ENCODE measurements at regions not wholly inside any gene's neighbourhood (a gene's known extent, or its start where the extent isn't known, plus 50 kb on each side); places are given as distances from the start of the nearest gene placed in this dataset.
"Not testable (repeated sequence)": the region's sequence is repeated elsewhere in the genome, so short reads cannot be mapped to it uniquely, and the experiment has no call there.

DNA sequence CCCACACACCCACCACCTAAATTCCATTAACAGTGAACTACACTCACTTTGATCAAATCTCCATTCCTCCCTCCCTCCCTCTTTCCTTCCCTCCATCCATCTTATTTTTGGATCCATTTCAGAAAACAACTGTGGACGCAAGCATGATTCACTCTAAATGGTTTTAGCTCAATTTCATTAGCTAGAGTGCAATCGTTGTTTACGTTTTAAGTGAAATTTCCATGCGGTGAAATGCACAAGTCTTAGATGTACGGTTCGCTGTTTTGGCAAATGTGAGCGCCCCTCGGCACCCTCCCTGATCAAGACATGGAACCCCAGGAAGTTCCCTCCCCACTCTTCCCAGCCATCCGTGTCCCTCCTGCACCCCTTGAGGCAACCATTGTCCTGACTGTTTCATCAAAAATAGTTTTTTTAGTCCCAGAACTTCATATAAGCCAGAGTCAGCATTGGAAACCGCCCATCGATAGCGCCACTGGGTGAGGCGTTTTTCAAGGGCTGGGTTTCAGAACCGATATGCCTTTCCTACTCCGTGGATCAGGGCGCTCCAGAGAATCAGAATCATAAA, 215.1 kb downstream of the BANP start:
- DNase-seq (ENCODE audit: low spot score): not testable (repeated sequence)
- ATAC-seq (ENCODE audit: low FRiP score): peak; percentile 48

DNA sequence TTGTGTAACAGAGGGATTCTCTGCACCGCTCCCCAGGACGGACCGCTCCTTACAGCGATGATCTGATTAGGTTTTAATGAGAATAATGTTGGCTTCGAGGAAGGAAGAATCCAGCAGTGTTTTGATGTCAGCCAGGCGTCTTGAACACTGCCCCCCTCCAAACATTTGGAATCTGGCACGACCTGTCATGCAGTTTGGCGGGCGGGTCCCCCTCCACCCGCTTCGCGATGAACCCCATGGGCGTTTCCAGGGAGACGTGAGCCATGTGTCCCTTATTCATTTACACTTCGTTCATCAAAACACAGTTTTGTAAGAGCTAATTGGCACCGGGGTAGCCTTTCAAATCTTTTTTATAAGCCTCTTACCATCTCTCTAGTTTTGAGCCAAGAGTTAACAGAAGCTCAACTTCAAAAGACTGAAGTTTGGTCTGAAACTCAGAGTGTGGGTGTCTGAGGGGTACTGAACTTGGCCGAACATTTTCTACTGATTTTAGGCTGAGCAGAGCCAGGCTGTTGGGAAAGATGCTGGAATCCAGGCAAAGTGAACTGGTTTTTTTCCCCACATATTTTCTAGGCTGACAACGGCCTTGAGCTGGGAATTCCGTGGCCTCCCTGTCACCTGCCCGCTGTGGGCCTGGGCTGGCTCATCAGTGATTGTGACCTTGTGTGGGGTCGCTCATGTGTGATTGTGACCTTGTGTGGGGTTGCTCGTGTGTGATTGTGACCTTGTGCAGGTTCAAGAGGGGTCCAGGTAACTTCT, 214.8 kb upstream of the ZNF469 start:
- peak; percentile 44 for ATAC-seq (ENCODE audit: low FRiP score)
- DNase-seq (ENCODE audit: low spot score): not testable (repeated sequence)

DNA sequence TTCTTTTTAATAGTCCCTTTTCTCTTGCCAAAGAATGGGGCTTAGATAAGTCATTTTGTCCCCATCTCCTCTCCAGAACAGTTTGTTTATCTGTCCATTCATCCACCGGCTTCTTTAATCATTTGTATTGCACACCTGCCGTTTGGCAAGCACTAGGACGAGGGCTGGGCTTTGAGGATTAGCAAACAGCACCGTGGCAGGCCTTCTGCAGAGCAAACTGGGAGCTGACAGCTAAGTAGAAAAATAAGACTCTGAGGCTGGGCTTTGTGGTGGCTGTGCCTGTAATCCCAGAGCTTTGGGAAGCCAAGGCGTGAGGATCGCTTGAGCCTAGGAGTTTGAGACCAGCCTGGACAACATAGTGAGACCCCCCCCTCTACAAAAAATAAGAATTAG, 214.2 kb upstream of the ZNF469 start:
- not testable (repeated sequence) for DNase-seq (ENCODE audit: low spot score); ATAC-seq (ENCODE audit: low FRiP score)

DNA sequence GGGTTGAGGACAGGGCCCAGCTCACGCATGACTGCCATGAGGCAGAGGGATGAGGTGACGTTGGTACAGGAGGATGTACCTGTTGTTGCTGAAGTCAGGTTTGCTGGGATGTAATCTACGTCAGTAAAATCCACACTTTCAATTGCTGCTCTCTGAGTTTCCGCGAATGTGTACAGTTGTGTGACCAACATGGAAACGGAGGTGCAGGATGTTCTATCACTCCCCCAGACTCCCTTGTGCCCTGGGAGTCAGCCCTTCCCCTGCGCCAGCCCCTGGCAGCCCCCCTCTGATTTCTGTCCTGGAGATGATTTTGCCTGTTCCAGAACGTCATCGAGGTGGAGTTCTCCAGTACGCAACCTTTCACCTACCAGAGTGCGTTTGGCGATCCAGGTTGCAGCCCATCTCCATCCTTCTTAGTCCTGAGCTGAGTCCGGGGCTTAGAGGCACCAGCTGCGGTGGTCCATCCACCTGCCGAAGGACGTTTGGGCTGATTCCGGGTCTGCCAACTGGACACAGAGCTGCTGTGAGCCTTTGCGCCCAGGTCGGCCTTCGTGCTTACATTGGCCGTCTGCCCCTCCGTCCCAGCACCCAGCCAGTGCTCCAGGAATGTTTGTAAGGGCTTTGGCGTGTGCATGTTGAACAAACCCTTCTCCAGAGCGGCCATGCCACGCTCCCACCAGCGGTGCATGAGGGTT, 213.5 kb upstream of the ZNF469 start:
- DNase-seq (ENCODE audit: low spot score); ATAC-seq (ENCODE audit: low FRiP score): not testable (repeated sequence)

DNA sequence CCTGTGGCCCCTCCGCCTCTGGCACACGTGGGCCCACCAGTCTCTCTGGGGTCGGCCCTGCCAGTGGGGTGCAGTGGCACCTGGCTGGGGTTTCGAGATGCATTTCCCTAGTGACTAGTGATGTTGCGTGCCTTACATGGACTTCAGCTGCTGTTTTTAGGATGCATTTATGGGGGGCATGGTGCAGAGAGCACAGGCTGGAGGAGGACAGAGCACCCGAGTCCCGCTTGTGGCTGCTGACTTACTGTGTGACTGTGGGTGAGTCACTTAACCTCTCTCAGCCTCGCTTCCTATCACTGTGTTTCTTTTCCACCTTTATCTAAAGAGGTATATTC, 213.0 kb upstream of the ZNF469 start:
- not testable (repeated sequence) for ATAC-seq (ENCODE audit: low FRiP score); DNase-seq (ENCODE audit: low spot score)

DNA sequence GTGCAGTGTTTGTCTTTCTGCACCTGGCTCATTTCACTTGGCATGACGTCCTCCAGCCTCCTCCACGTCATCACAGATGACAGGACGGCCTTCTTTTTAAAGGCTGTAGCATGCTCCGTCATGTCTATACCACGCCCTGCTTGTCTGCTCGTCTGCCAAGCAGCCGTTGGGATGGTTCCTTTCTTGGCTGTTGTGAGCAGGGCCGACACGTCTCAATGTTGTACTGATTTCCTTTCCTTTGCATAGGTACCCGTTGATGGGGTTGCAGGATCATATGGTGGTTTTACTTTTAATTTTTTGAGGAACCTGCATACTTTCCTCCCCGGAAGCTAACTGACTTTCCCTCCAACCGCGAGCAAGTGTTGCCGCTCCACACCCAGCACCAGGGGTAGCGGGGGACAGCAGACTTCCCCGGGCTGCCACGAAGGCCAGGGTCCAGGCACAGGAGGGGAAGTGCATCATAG, 212.2 kb upstream of the ZNF469 start:
- ATAC-seq (ENCODE audit: low FRiP score): no peak
- DNase-seq (ENCODE audit: low spot score): no peak
- TF ChIP-seq, protein P1, sequence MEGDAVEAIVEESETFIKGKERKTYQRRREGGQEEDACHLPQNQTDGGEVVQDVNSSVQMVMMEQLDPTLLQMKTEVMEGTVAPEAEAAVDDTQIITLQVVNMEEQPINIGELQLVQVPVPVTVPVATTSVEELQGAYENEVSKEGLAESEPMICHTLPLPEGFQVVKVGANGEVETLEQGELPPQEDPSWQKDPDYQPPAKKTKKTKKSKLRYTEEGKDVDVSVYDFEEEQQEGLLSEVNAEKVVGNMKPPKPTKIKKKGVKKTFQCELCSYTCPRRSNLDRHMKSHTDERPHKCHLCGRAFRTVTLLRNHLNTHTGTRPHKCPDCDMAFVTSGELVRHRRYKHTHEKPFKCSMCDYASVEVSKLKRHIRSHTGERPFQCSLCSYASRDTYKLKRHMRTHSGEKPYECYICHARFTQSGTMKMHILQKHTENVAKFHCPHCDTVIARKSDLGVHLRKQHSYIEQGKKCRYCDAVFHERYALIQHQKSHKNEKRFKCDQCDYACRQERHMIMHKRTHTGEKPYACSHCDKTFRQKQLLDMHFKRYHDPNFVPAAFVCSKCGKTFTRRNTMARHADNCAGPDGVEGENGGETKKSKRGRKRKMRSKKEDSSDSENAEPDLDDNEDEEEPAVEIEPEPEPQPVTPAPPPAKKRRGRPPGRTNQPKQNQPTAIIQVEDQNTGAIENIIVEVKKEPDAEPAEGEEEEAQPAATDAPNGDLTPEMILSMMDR (IDR thresholded peaks at IDR 0.05): no peak

DNA sequence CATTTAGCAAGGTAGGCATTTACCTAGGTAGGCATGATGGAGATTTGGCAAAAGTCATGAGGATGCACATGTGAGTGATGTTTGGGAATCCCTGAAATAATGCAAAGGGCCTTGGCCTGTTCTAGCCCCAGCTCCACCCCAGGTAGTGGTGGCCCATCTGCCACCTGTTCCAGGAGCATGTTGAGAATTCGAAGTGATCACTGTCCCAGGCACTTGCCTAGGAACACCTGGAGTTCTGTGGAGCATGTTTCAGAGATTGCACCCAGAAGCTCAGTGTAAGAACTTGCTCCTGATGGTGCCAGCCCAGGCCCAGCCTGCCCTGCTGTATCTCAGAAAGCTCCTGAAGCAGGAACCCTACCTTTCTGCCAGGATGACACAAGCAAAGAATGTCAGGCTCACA, 211.6 kb upstream of the ZNF469 start:
- DNase-seq (ENCODE audit: low spot score); ATAC-seq (ENCODE audit: low FRiP score): not testable (repeated sequence)

DNA sequence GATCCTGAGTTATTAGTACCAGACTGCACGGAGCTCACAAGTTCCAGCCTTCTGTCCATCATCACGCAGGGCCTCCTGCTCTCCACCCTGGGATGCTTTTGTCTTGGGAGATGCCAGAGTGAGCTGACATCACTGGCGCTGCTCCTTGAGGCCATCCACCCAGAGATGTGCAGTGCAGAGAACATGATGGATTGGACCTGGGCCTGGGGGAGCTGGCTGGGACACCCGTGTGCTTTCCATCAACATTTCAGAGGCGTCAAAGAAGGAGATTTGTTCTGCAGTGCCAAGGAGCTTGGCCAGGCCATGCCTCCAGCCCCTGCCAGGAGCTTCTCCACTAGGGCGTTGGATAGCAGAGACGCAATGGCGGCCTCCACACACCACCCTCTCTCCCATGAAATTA, 206.6 kb upstream of the ZNF469 start:
- not testable (repeated sequence) for ATAC-seq (ENCODE audit: low FRiP score)

DNA sequence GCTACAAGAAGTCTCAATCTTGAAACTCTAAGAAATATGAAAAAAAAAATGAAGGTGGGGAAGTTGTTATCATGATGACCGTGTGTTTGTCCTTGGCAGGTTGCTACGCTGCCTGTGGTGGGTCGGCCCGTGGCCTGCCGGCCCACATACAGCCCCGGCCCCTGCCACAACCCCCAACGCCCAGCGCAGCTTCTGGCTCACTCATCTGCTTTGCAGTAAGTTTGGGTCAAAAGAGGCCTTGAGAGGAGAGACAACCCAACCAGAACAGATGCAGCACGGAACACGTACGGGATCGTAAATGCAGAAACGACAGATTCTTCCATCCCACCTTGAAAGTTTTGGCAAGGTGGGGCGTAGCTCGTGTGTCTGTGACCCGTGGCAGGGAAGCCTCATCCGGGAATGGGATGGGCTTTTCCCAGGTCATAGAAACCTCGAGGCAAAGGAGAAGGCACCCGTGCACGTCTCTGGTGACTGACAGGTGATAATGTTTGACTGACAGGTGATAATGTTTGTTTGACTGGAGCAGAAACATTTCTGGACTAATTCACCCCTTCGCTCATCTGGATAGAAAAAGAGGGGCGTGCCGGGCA, 206.1 kb upstream of the ZNF469 start:
- DNase-seq (ENCODE audit: low spot score); ATAC-seq (ENCODE audit: low FRiP score): not testable (repeated sequence)

More for the DNA sequence above, 206.6 kb upstream of the ZNF469 start:
- not testable (repeated sequence) for DNase-seq (ENCODE audit: low spot score)

DNA sequence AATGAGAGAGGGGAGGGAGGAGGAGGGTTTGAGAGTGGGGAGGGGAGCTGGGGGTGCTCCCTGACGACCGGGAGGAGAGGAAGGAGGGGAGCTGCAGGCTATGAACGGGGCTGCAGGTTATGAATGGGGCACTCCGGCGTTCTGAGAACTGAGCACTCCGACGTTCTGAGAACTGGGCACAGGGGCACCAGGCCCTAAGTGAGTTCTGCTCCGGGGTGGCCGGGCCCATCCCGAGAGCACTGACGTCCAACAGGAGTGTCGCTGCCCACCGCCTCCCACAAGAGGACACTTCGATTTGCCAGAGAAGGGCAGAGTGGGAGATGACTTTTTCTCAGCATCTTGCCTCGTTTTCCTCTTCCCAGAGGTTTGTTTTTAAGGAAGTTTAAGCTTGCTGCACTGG, 204.5 kb upstream of the ZNF469 start:
- not testable (repeated sequence) for ATAC-seq (ENCODE audit: low FRiP score); DNase-seq (ENCODE audit: low spot score)

DNA sequence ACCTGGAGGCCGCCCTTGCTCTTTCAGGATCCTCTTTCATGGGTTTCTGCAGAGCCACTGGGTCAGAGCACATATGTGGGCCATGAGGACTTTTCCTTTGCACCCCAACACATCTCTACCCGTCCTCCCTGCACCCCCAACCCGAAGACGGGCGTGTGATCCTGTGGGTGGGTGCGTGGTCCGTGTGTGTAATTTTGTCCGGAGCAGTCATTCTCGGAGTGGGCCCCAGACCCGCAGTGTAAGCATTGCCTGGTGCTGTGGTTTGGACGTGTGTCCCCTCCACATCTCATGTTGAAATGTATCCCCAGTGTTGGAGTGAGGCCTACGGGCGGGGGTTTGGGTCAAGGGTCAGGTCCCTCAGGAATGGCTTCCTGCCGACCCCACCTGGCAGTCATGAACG, 203.9 kb upstream of the ZNF469 start:
- not testable (repeated sequence) for DNase-seq (ENCODE audit: low spot score); ATAC-seq (ENCODE audit: low FRiP score)

DNA sequence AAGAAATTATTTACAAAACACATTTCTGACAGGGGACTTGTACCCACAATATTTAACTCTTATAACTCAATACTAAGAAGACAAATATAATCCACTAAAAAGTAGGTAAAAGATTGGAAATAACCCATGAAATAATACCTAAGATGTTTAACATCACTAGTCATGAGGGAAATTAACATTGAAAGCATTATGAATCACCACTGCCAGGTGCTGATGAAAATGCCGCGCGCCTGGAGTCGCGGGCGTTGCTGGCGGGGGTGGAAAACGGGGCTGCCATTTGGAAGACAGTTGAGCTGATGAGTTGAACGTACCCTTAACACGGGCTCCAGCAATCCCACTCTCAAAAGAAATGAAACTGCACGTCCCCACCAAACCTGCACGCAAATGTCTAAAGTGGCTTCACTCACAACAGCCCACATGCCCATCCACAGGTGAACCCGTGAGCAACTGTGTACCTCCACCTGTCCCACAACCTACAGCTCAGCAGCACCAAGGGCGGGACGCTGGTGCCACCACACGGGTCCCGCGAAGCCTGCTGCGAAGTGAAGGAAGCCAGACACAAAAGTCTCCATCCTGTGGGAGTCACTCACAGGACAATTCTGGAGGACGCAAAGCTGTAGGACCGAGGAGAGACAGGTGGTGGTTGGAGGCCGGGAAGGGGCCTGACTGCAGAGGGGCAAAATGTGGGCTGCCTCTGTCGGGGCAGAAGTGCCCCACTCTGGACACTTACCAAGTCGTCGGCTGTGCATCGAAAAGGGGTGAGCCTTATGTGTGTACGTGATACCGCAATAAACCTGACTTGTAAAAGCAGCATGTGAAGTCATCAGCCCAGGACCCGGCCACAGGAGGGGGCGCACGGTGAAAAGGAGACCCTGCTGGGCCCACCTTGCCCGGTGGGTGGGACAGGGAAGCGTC, 199.5 kb upstream of the ZNF469 start:
- DNase-seq (ENCODE audit: low spot score): peak; percentile 0

DNA sequence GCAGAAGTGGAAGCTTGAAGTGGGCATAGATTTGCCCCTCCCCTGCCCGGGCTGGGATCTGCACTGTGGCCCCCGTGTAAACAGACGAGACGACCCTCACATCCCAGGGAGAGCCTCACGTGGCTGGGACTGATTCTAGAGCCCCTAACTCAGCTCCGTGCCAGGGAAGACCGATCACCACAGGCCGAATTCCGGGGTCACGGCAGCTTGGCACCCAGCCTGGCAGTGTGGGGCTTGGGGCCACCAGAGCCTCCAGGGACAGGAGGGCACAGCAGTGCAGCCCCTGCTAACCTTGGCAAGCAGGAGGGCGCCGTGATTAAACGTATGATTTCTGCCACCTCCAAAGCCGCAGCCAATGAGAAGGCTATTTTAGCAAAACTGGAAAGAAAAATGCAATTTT, 198.7 kb upstream of the ZNF469 start:
- ATAC-seq (ENCODE audit: low FRiP score); DNase-seq (ENCODE audit: low spot score): not testable (repeated sequence)

More for the DNA sequence above, 199.5 kb upstream of the ZNF469 start:
- ATAC-seq (ENCODE audit: low FRiP score): not testable (repeated sequence)

DNA sequence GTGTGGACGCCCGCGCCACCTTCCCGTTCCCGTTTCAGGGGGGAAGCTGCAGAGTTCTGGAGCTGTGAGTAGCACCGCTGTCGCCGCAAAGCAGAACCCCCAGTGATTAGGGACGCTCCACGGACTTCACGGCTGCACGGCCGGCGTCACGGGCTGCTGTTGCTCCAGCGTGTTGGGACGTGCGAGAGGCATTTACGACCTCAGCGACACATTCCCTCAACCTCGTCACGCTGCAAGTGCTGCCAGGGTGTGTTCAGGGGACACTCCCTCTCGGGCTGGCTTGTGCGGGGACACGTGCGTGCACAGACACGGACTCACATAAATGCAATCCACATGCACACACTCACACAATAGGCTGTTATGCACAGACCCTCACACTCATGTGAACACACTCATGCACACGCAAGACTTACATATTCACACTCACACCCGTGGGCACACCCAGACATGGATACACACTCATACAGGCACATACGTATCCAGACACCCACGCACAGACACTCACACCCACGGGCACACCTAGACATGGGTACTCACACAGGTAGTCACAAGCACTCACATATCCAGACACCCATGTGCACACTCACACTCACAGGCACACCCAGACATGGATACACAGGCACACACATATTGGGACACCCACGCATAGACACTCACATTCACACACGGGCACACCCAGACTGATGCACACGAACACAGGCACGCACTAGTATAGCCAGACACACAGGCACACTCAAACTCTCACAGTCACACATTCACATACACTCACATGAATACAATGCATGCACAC, 198.0 kb upstream of the ZNF469 start:
- not testable (repeated sequence) for ATAC-seq (ENCODE audit: low FRiP score); DNase-seq (ENCODE audit: low spot score)

DNA sequence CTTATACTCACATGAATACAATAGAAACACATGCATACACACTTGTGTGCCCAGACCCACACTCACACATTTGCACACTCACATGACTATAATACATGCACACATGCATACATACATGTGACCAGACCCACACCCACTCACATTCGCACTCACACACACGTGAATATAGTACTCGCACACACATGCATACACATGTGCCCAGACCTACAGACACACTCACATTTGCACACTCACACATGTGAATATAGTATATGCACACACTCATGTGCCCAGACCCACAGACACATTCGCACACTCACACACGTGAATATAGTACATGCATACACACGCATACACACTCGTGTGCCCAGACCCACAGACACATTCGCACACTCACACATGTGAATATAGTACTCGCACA, 197.4 kb upstream of the ZNF469 start:
- not testable (repeated sequence) for DNase-seq (ENCODE audit: low spot score); ATAC-seq (ENCODE audit: low FRiP score)

DNA sequence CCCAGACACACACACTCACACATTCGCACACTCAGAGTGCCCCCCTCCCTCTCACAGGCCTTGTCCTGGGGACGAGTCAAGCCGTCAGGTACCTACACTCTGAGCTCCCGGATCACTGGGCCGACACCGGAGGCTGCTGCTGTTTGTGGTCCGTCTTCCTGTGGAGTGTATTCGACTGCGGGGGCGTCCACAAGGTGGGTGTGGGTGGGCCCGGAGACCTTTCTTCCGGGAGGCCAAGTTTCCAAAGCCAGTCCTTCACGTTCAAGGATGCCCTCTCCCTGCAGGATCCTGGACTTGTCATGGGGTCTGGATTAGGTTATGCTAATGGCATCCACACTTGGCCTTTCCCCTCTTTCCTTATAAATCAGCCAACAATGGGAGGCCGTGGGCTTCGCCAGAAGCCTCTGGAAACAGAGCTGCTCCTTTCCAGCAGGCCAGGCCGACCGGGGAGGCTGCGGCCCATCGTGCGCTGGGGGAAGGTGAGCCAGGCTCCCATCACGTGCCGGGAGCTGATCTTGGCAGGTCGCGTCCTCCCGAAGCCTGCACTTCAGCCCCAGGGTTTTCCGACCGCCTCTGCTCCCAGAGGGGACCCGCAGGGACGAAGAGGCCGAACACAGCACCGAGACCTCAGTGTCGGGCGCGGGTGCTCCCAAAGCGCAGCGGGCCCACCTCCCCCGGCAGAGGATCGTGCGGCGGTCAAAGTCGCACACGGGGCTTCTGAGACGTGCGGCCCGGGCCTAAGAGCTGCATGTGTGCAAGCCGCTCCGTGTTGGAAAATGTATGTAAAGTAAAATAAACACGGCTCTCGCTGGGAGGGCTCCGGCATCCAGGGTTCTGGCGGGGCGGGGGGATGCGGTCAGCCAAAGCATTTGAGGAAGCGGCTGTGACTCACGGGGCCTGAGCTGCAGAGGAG, 196.5 kb upstream of the ZNF469 start:
- not testable (repeated sequence) for ATAC-seq (ENCODE audit: low FRiP score); DNase-seq (ENCODE audit: low spot score)

Data from omental fat pad (tissue), 3 donors.